CD8-positive, alpha-beta memory T cell (primary cell): ENCODE measurements at regions not wholly inside any gene's neighbourhood (a gene's known extent, or its start where the extent isn't known, plus 50 kb on each side); places are given as distances from the start of the nearest gene placed in this dataset.

Experiments
- CTCF ChIA-PET: fragments of 350-600 bp; sonication (Branson Sonifier 250); formaldehyde crosslinking; loops from one replicate; lab custom pipeline; 2021; ENCODE audit warnings: antibody characterized with exemption; lab: Charles Lee
- POLR2A ChIA-PET: fragments of 350-600 bp; sonication (Branson Sonifier 250); formaldehyde crosslinking; loops from one replicate; lab custom pipeline; 2021; ENCODE audit warnings: antibody characterized with exemption; lab: Charles Lee
- DNase-seq, 5 donors: peaks; one replicate each; pipeline versions ENCODE4 v3.0.0 to v3.0.0-alpha.2; 2020 to 2022; ENCODE audit warnings: mixed read lengths in 1 of 5
- H3K27ac ChIP-seq: one replicate; pipeline ENCODE4 v1.7.0; 2013; ENCODE audit warnings: low read depth, mild to moderate bottlenecking, low read length, moderate library complexity
- H3K27me3 ChIP-seq: 2 replicates; pipeline ENCODE4 v1.7.0; 2013; ENCODE audit warnings: low read length, mild to moderate bottlenecking; ENCODE audit not compliant: insufficient read depth, poor library complexity, severe bottlenecking
- H3K36me3 ChIP-seq: 2 replicates; pipeline ENCODE4 v1.7.0; 2013; ENCODE audit warnings: mild to moderate bottlenecking, low read length, moderate library complexity; ENCODE audit not compliant: insufficient read depth
- H3K4me1 ChIP-seq: 2 replicates; pipeline ENCODE4 v1.7.0; 2013; ENCODE audit warnings: mild to moderate bottlenecking, low read length, moderate library complexity; ENCODE audit not compliant: insufficient read depth
- H3K4me3 ChIP-seq: 2 replicates; pipeline ENCODE4 v1.7.0; 2013; ENCODE audit warnings: mild to moderate bottlenecking, low read length
- H3K9me3 ChIP-seq: 2 replicates; pipeline ENCODE4 v1.7.0; 2013; ENCODE audit warnings: mild to moderate bottlenecking, low read length
- H3K27ac Mint-ChIP-seq, 8 donors: one replicate each; pipeline ENCODE4 v1.8.0; 2020 to 2021; ENCODE audit warnings: mixed read lengths in 8 of 8, mild to moderate bottlenecking in 6 of 8, inconsistent platforms in 3 of 8, moderate library complexity in 3 of 8
- H3K27me3 Mint-ChIP-seq, 2 donors: one replicate each; pipeline ENCODE4 v1.8.0; 2020 to 2021; ENCODE audit warnings: mixed read lengths in 2 of 2, mild to moderate bottlenecking in 1 of 2, moderate library complexity in 1 of 2
- H3K36me3 Mint-ChIP-seq, 3 donors: one replicate each; pipeline ENCODE4 v1.8.0; 2020 to 2021; ENCODE audit warnings: mixed read lengths in 3 of 3, inconsistent platforms in 1 of 3, mild to moderate bottlenecking in 1 of 3
- H3K4me1 Mint-ChIP-seq, 3 donors: one replicate each; pipeline ENCODE4 v1.8.0; 2020 to 2021; ENCODE audit warnings: mixed read lengths in 3 of 3, inconsistent platforms in 1 of 3, mild to moderate bottlenecking in 1 of 3
- H3K4me3 Mint-ChIP-seq, 7 donors: one replicate each; pipeline ENCODE4 v1.8.0; 2020 to 2021; ENCODE audit warnings: mixed read lengths in 7 of 7, mild to moderate bottlenecking in 6 of 7, moderate library complexity in 4 of 7, inconsistent platforms in 2 of 7
- H3K9me3 Mint-ChIP-seq, 5 donors: one replicate each; pipeline ENCODE4 v1.8.0; 2020 to 2022; ENCODE audit warnings: mixed read lengths in 5 of 5, mild to moderate bottlenecking in 3 of 5, moderate library complexity in 2 of 5, inconsistent platforms in 1 of 5

DNA sequence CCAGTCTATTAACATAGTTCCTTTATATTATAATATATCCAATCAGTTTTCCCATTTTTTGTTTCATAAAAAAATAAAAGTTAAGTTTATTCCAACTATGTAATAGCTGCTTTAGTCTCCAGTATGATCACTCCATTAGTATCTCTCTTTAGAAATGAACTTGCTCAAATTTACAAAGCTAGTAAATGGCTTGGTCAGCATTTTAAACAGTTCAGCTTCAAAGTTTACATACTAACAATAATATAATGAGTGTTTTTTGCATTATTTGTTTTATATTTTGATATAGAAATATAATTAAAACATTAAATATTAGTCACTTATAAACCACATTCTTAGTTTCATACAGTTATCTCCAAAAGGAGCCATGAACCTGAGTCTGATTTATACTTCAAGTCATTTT, 1073.8 kb downstream of the SLITRK5 start:
- POLR2A ChIA-PET = no interaction called here
- no peak for DNase-seq
- CTCF ChIA-PET = no interaction called here
- Mint-ChIP-seq H3K9me3 (peaks cover 0 to 10% (median 9%) of the 10 kb centered on the region in 5 donors), H3K27me3 (no peaks in the 10 kb centered on the region), H3K4me1 (no peaks in the 10 kb centered on the region), H3K27ac (no peak overlapping the region), H3K4me3 (no peak overlapping the region), H3K36me3 (no peaks in the 10 kb centered on the region)
- Histone ChIP-seq H3K4me1 (no peaks in the 10 kb centered on the region), H3K27ac (no peak overlapping the region), H3K27me3 (no peaks in the 10 kb centered on the region), H3K9me3 (no peaks in the 10 kb centered on the region), H3K36me3 (no peaks in the 10 kb centered on the region), H3K4me3 (no peak overlapping the region)

DNA sequence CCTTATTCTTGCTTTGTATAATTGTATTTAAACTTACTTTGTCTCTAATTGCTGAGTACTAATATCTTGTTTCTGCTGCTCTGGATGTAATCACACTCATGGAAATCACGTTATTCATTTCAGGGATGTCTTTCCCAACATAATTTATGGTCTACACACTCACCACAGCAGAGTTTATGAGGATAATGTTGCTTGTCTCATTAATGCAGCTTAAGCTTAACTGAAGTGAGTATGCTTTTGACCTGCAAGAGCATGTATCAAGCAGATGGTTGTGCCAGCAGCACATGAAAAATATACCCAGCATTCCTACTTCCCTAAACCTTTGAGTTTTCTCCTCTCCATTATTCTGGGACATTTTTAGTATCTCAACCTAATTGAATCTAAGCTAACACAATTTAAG, 1080.9 kb downstream of the SLITRK5 start:
- Mint-ChIP-seq H3K27ac (no peak overlapping the region), H3K27me3 (no peaks in the 10 kb centered on the region), H3K36me3 (no peaks in the 10 kb centered on the region), H3K9me3 (peaks cover 0 to 11% (median 2%) of the 10 kb centered on the region in 5 donors), H3K4me3 (no peak overlapping the region), H3K4me1 (no peaks in the 10 kb centered on the region)
- H3K4me1 ChIP-seq = no peaks in the 10 kb centered on the region
- H3K27ac ChIP-seq = no peak overlapping the region
- H3K9me3 ChIP-seq = no peaks in the 10 kb centered on the region
- ChIA-PET POLR2A (no interaction called here), CTCF (no interaction called here)
- no peaks in the 10 kb centered on the region for H3K36me3 ChIP-seq
- no peaks in the 10 kb centered on the region for H3K27me3 ChIP-seq
- H3K4me3 ChIP-seq = no peak overlapping the region
- DNase-seq = no peak

DNA sequence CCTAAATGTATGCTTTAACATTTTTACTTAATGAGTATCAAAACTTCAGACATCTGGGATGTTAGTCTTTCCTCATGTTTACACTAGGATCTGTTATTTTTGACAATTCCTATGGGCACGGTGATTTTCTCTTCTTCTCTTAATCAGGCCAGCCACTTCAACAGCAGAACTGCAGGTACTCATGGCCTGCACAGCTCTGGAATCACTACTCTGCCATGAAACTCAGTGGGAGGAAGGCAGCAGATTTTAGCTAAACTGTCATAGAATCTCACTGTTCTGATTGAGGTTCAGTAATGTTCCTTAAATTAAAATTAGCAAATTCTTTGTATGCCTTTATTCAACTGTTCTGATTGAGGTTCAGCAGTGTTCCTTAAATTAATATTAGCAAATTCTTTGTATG, 1083.0 kb downstream of the SLITRK5 start:
- no peaks in the 10 kb centered on the region for H3K4me1 Mint-ChIP-seq
- H3K9me3 ChIP-seq = no peaks in the 10 kb centered on the region
- H3K27ac ChIP-seq = no peak overlapping the region
- no peak overlapping the region for H3K4me3 Mint-ChIP-seq
- H3K36me3 ChIP-seq = no peaks in the 10 kb centered on the region
- no peaks in the 10 kb centered on the region for H3K27me3 ChIP-seq
- H3K4me3 ChIP-seq = no peak overlapping the region
- no peak for DNase-seq
- H3K4me1 ChIP-seq = no peaks in the 10 kb centered on the region
- POLR2A ChIA-PET = no interaction called here
- no peaks in the 10 kb centered on the region for H3K27me3 Mint-ChIP-seq
- H3K27ac Mint-ChIP-seq = peak overlapping the region in 1 of 8 donors; percentile 79
- H3K36me3 Mint-ChIP-seq = peaks cover 0 to 4% (median 0%) of the 10 kb centered on the region in 3 donors
- H3K9me3 Mint-ChIP-seq = peaks cover 2 to 20% (median 4%) of the 10 kb centered on the region in 5 donors
- CTCF ChIA-PET = no interaction called here

DNA sequence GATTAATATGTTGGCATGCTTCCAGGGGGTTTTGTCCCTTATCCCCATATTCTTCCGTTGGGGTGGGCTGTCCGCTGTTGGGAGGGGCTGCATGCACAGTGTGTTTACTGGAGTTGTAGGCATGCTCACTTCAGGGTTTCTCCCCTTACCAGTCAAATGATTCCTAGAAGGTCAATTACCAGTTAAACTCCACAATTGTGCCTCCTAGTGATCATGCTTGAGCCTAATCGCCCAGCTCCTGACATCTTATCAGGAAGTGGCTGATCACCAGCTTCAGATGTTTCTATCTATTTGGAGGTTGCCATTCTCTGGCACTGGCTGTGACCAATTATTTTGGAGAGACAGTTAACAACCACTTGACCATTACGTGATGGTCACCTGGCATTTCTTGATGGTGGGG, 1090.0 kb downstream of the SLITRK5 start:
- H3K9me3 ChIP-seq = no peaks in the 10 kb centered on the region
- Mint-ChIP-seq H3K4me1 (no peaks in the 10 kb centered on the region), H3K9me3 (peaks cover under 1 to 23% (median 7%) of the 10 kb centered on the region in 5 donors), H3K27me3 (no peaks in the 10 kb centered on the region), H3K36me3 (peaks cover 0 to 4% (median 0%) of the 10 kb centered on the region in 3 donors), H3K4me3 (no peak overlapping the region), H3K27ac (no peak overlapping the region)
- no peaks in the 10 kb centered on the region for H3K27me3 ChIP-seq
- no peak for DNase-seq
- no peak overlapping the region for H3K4me3 ChIP-seq
- no peaks in the 10 kb centered on the region for H3K4me1 ChIP-seq
- no peak overlapping the region for H3K27ac ChIP-seq
- ChIA-PET POLR2A (no interaction called here), CTCF (no interaction called here)
- H3K36me3 ChIP-seq = no peaks in the 10 kb centered on the region

DNA sequence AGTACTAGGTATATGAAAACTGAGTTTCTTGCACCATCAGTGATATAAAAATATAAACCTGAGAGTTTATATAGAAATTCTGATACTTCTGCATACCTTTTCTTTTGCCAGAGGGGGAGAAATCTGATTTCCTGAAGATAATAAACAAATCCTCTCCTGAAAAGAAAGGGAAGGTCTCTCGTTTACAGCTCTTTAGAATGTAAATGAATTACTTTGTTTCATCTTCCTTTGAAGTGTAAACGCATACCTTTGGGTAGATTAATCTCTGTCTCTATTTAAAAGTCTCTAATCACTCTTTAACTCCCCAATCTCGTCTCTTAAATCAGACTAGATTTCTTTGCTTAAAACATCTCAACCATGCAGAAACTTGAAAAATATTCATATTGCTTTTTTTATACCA, 1092.9 kb downstream of the SLITRK5 start:
- H3K4me3 ChIP-seq = no peak overlapping the region
- no peaks in the 10 kb centered on the region for H3K9me3 ChIP-seq
- no peaks in the 10 kb centered on the region for H3K27me3 ChIP-seq
- no peaks in the 10 kb centered on the region for H3K36me3 Mint-ChIP-seq
- peaks cover 0 to 16% (median 2%) of the 10 kb centered on the region in 5 donors for H3K9me3 Mint-ChIP-seq
- no peaks in the 10 kb centered on the region for H3K27me3 Mint-ChIP-seq
- H3K4me1 Mint-ChIP-seq = peaks cover 0 to 7% (median 0%) of the 10 kb centered on the region in 3 donors
- no peaks in the 10 kb centered on the region for H3K36me3 ChIP-seq
- ChIA-PET POLR2A (no interaction called here), CTCF (no interaction called here)
- H3K27ac ChIP-seq = no peak overlapping the region
- no peaks in the 10 kb centered on the region for H3K4me1 ChIP-seq
- no peak for DNase-seq
- H3K27ac Mint-ChIP-seq = no peak overlapping the region
- H3K4me3 Mint-ChIP-seq = no peak overlapping the region

DNA sequence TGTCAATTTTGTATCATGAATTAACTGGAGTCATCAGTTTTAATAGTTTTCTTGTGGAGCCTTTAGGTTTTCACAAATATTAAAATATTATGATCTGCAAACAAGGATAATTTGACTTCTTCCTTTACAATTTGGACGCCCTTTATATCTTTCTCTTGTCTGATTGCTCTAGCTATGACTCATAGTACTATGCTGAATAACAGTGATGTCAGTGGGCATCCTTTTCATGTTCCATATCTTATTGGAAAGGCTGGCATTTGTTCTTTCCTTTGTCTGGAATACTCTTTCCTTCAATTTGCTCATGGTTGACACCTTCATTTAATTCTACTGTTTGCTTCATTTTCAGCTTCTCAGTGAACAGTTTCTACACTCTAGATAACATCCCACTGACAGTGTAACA, 1129.3 kb downstream of the SLITRK5 start:
- POLR2A ChIA-PET = no interaction called here
- Mint-ChIP-seq H3K9me3 (peaks cover 0 to 11% (median 5%) of the 10 kb centered on the region in 5 donors), H3K4me3 (no peak overlapping the region), H3K27ac (no peak overlapping the region), H3K36me3 (no peaks in the 10 kb centered on the region), H3K27me3 (peaks cover 0 to 2% of the 10 kb centered on the region in 2 donors), H3K4me1 (no peaks in the 10 kb centered on the region)
- CTCF ChIA-PET = no interaction called here
- DNase-seq = no peak
- no peaks in the 10 kb centered on the region for H3K27me3 ChIP-seq
- no peaks in the 10 kb centered on the region for H3K4me1 ChIP-seq
- no peak overlapping the region for H3K4me3 ChIP-seq
- H3K27ac ChIP-seq = no peak overlapping the region
- no peaks in the 10 kb centered on the region for H3K36me3 ChIP-seq
- H3K9me3 ChIP-seq = no peaks in the 10 kb centered on the region

DNA sequence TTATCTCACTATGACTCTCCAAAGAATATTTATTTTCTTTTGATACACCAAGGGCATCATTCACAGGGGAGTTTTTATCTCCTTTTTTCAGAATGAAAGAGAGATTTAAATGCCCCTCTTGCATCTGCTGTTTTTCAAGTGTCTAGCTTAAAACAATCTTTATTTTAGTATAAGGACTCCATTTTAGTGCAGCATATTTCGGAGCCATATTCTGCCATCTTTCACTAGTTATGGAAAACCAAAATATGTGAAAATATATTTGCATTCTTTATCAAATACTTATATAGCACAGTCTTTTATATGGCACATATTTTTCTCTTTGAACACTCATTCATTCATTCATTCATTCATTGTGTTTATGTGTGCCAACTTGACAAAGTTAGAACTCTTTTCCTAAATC, 1130.2 kb downstream of the SLITRK5 start:
- Histone ChIP-seq H3K27ac (no peak overlapping the region), H3K27me3 (no peaks in the 10 kb centered on the region), H3K4me3 (no peak overlapping the region), H3K9me3 (no peaks in the 10 kb centered on the region), H3K4me1 (no peaks in the 10 kb centered on the region), H3K36me3 (no peaks in the 10 kb centered on the region)
- ChIA-PET POLR2A (no interaction called here), CTCF (no interaction called here)
- no peaks in the 10 kb centered on the region for H3K36me3 Mint-ChIP-seq
- H3K9me3 Mint-ChIP-seq = peaks cover 0 to 16% (median 5%) of the 10 kb centered on the region in 5 donors
- DNase-seq = no peak
- no peak overlapping the region for H3K27ac Mint-ChIP-seq
- no peaks in the 10 kb centered on the region for H3K4me1 Mint-ChIP-seq
- H3K4me3 Mint-ChIP-seq = no peak overlapping the region
- H3K27me3 Mint-ChIP-seq = peaks cover 0 to 2% of the 10 kb centered on the region in 2 donors

DNA sequence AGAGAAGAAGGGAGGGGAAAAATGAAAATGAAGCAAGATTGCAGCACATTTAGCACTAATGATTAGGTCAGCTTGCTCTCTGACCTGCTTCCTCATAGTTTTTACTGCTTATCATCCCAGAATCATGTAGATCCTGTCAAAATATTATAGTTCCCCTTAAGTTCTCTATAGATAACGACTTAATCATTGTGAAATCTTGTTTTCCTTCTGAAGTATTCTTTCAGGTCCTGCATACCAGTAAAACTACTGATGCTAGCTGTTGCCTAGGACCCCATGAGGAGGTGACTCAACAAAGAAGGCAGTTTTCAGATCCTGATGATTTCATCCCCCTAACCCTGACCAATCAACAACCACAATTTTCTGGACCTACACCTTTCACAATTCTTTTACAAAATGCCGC, 1131.7 kb downstream of the SLITRK5 start:
- no peaks in the 10 kb centered on the region for H3K4me1 ChIP-seq
- Mint-ChIP-seq H3K4me1 (no peaks in the 10 kb centered on the region), H3K27ac (no peak overlapping the region), H3K4me3 (no peak overlapping the region), H3K27me3 (peaks cover 0 to 2% of the 10 kb centered on the region in 2 donors), H3K36me3 (no peaks in the 10 kb centered on the region), H3K9me3 (peaks cover 0 to 21% (median 5%) of the 10 kb centered on the region in 5 donors)
- H3K27ac ChIP-seq = no peak overlapping the region
- no peaks in the 10 kb centered on the region for H3K9me3 ChIP-seq
- DNase-seq = no peak
- no peaks in the 10 kb centered on the region for H3K27me3 ChIP-seq
- POLR2A ChIA-PET = no interaction called here
- no peaks in the 10 kb centered on the region for H3K36me3 ChIP-seq
- CTCF ChIA-PET = no interaction called here
- no peak overlapping the region for H3K4me3 ChIP-seq

DNA sequence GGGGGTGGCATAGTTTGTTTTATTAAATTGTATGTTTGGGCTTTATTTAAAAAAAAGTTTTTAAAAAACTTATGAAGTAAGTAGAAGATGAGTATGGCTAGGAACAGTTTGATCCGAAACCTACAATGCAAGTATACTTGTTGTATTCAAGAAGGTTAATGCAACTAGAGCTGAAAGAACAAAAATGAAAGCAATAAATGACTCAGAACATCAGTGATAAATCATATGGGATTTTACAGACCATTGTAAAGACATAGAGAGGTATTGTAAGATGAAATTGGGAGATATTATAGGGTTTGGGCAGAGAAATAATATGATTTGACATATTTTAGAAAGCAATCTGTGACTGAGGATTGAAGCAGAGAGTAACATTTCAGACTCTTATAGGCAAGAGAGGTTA, 1135.3 kb downstream of the SLITRK5 start:
- Mint-ChIP-seq H3K4me3 (no peak overlapping the region), H3K9me3 (peaks cover 6 to 31% (median 10%) of the 10 kb centered on the region in 5 donors), H3K4me1 (no peaks in the 10 kb centered on the region), H3K36me3 (no peaks in the 10 kb centered on the region), H3K27ac (no peak overlapping the region), H3K27me3 (no peaks in the 10 kb centered on the region)
- Histone ChIP-seq H3K4me3 (no peak overlapping the region), H3K27me3 (no peaks in the 10 kb centered on the region), H3K4me1 (no peaks in the 10 kb centered on the region), H3K9me3 (no peaks in the 10 kb centered on the region), H3K27ac (no peak overlapping the region), H3K36me3 (no peaks in the 10 kb centered on the region)
- CTCF ChIA-PET = no interaction called here
- DNase-seq = no peak
- POLR2A ChIA-PET = no interaction called here
